CD4-positive, alpha-beta T cell treated with Interferon gamma for 1 hour (primary cell): ENCODE measurements at regions not wholly inside any gene's neighbourhood (a gene's known extent, or its start where the extent isn't known, plus 50 kb on each side); places are given as distances from the start of the nearest gene placed in this dataset.
"Not testable (repeated sequence)": the region's sequence is repeated elsewhere in the genome, so short reads cannot be mapped to it uniquely, and the experiment has no call there.

ENCODE experiments used
- DNase-seq: peaks from one replicate; pipeline ENCODE4 v3.0.0-alpha.2; 2020

DNA sequence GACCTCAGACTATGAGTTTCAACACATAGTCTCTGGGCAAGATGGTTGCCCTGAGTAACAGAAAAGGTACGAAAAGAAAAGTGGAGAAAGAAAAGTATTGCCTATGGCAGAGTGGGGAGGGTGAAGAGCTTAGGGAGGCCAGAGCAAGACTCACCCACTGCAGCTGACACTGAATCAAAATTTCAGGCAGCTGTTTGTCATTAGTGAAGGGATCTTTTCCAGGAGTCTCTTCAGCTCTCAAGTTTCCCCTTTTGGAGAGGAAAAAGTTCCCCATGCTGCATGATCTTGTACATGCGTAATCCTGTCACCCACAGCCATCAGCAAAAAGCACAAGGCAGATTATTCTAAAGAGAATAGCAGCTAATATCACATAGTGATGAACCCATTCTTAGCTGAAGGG, 616.9 kb upstream of the GBE1 start:
- DNase-seq = no peak

DNA sequence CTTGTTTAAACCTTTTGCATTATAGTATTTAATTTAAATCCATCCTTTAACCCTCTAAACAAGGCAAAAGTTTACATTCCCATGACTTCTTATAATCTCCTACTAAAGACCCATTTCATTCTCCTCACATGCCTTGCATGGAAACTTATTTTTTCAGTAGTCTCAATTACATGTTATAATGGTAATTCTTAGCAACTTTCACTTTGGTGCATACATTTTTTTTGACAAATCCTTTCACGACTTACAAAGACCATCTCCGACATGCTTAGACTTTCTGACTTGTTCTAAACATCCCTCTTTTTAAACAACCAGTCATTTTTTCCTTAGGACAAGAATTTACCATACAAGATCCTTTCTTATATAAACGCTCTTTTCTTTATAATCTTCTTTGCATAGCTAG, 615.4 kb upstream of the GBE1 start:
- no peak for DNase-seq

DNA sequence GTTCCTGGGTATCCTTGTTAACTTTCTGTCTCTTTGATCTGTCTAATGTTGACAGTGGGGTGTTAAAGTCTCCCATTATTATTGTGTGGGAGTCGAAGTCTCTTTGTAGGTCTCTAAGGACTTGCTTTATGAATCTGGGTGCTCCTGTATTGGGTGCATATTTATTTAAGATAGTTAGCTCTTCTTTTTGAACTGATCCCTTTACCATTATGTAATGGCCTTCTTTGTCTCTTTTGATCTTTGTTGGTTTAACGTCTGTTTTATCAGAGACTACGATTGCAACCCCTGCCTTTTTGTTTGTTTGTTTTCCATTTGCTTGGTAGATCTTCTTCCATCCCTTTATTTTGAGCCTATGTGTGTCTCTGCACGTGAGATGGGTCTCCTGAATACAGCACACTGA, 612.4 kb upstream of the GBE1 start:
- DNase-seq = not testable (repeated sequence)

DNA sequence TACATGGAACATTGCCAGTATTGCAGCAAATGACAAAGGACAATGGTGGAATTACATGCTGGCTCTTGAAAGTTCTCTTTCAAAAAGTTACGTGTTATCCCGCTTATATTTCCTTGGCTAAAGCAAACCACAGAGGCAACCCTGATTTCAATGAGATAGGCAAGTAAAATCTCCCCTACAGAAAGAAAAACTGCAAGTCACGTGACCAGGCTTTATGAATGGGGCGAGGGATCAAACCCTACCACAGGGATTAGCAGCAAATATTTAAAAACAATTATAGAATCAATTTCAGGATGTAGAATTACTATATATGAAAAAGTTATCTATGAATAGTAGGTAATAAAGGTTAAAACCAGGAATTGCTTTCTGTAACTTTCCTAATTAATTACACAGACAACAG, 603.4 kb upstream of the GBE1 start:
- DNase-seq = no peak

DNA sequence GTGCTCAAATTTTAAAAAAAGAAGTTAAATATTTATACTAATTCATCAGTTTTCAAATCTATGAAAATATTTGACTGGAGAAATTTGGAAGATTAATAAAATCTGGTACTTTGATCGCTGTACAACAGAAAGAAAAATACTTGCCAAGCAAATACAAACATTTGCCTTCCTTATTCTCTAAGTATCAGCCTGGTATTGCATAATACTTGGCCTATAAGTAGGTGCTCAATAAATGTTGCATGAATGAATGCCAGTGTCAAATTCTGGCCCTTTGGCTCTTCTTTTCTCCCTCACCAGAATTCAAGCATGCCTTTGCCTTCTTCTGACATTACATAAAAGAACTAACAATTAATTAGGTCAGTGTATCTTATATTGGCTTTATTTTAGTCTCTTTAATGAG, 601.7 kb upstream of the GBE1 start:
- DNase-seq = no peak

DNA sequence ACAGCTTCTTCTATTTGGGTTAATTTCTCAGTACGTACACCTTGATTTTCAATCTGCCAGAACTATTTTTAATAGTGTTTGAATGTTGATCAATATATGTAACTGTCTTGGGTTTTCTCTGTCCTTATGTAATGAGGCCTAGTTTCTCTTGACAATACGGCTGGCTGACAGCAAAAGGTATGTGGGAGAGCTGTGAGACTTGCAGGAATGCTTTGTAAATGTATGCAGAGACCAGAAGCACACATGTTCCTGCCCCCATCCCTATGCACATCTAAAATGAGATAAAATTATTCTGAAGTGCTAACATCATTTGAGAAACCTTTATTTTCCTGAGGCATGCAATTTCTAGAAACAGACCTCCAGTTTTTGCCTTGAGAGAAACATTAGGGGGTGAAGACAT, 593.8 kb upstream of the GBE1 start:
- DNase-seq = no peak

DNA sequence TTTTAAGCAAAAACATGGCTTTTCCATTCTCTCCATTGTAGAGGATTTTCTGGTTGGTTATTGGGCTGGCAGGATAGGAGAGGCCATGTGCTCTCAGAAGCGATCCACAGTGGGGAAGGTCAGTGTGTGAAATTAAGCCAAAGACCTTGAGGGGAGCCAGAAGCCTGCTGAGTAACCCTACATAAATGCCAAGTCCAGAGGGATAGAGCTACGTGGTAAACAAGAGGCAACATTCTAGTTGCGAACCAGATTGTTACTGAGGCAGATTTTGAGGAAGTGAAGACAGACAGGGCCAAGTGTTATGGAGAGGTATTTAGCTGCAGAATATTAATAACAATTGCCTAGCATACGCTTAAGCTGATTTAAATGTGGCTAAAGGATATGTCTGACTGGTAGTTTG, 592.8 kb upstream of the GBE1 start:
- no peak for DNase-seq

DNA sequence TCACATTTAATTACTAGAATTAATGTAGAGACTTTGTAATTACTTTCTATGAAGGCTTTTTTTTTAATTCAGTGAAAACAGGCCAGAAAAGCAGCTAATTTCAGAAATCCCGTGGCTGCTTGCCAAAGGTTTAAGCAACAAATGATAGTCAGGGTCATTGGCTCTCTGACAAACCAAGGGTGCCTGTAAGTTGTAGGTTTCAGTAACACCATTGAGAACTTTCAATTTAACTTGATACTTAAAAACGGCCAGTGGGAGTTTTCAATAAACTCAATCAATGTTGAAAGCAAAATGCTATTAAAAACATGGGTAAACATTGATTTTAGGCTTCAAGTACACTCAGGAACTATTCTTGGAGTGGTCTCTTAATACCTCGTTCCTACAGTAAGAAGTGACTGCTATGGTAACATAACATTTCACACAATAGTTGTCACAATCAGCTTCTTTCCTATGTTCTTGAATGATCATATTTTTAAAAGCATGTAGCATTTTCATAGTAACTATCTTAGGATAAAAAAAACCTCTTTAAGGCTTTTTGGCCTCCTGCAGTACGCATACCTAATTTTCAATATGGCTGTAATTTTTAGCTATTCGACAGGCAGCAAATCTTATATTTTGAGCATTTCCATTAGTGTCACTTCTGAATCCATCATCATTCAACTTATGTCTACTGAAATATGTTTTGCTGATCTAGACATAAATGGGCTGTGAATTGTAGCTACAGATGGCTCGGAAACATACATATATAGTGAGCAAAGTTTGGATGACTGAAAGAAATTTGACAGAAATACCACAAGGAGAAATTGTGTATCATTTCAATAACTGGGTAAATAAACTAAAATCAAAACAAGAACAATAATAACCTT, 592.1 kb upstream of the GBE1 start:
- DNase-seq = no peak

DNA sequence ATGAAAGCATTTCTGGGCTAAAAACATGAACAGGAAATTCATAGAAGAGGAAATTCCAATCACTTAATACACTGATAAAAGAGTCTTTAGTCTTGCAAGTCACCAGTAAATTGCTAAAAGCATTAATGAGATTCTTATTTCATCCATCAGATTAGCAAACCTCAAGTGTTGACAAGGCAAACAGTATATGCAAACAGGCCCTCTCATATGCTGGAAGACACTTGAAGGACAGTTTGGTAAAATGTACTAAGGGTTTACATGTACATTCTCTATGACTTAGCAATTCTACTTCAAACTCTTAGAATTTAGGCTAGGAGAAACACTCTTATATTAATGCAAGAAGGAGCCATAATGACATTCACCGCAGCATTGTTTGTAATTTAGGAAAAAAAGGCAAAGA, 586.1 kb upstream of the GBE1 start:
- no peak for DNase-seq

DNA sequence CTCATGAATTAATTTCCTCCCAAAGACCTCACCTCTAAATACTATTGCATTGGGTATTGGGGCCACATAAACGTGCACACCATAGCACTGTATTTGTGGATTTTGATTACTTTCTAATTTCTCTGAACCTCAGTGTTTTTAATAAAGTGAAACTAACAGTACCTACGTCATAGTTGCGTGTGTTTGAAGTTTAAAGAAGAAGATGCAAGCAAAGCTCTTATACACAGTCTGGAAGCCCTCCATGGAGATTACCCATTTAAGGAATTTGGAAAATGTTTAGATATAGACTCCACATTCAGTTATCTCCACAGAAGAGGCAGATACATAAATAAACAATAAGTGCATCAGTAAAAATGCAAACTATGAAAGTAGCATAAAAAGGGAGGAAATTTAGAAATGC, 581.1 kb upstream of the GBE1 start:
- no peak for DNase-seq

DNA sequence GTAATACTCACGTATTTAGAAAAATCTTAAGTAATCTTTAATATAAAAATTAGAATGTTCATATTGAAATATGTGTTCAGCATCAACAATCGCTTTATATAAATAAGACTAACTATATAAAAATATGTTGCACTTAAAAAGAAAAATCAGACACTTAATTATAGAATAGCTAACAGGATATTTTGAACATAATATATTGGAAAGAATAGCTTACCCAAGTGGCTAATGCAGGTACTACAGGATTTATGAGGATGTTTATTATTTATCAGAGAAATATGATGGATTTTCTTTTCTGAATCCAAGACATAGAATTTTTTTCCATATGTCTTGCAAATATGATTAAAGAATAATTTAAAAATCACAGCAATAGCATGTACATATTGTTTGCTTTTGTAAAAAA, 567.9 kb upstream of the GBE1 start:
- no peak for DNase-seq

DNA sequence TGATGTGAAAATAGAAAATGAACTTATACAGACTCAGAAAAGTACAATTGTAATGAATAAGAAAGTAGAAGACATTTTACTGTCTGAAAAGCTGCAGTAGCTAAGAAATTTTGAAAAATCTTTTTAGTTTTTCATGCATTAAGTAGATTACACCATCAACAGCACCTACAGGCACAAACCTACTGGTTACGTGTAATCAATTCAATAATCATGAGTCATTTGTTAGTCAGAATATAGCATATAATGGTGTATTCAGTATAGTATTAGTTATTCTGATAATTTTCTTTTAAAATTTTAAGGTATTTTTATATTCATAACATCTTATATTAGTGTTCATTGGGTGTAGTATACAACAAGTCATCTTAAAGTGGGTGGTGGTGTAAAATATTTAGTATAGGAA, 550.5 kb upstream of the GBE1 start:
- DNase-seq = no peak

DNA sequence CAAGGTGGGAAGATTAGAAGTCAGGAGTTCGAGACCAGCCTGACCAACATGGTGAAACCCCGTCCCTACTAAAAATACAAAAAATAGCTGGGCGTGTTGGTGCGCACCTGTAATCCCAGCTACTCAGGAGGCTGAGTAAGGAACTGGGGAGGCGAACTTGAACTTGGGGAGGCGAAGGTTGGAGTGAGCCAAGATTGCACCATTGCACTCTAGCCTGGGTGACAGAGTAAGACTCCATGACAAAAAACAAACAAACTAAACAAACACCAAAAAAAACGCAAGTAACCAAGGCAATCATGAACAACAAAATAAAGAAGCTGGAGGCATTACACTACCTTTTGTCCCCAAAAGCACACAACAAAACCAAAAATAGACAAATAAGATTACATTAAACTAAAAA, 547.3 kb upstream of the GBE1 start:
- no peak for DNase-seq

DNA sequence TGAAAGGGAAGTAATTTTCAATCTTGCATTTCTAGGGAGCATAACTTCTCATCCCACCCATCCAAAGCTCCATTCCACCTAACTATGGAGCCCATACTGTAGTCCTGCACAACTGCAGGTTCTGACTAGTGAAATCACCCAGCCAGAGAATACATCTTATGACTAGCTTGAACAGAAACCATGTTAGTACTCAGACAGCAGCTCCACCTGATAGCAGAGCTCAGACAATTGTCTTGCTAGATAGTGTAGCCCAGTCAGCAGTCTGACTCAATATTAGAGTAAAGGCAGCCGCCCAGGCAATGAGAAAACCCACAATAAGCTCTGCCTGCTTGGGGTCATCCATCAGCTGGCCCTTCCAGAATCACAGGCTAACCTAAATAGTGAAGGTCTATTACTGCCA, 544.7 kb upstream of the GBE1 start:
- DNase-seq = no peak

DNA sequence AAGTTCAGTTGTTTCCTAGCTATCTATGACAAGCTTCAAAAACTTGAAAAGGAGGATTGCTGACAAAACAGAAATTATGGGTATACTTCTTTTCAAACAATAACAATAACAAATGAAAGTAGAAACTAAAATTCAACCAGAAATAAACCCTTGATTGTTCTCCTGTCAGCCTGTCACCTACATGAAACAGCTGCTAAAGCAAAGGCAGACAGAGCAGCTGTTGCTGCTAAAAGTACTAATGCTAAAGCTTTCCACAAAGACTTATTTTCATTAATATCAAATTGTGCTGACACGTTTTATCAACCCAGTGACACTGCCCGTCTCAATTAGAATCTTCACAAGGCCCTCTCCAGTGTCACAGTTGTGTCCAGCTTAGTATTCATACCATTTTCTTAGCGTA, 533.2 kb upstream of the GBE1 start:
- no peak for DNase-seq

DNA sequence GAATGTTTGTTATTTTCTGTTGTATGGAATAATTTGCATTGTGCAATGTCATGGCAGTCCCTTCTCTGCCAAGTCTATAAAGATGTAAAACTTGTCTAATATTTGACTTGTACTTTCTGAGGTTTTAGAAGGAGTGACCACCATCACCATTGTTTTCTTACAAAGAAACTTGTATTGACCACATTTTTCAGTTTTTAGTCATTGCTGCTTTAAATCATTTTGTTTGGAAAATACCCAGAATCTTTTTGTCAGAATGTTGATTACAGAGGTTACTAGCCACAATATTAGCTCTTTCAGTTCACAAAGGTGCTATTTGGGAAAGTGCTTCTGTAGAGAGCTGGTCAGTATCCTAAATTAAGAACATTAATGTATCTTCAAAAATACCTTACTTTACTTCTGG, 532.4 kb upstream of the GBE1 start:
- DNase-seq = no peak

DNA sequence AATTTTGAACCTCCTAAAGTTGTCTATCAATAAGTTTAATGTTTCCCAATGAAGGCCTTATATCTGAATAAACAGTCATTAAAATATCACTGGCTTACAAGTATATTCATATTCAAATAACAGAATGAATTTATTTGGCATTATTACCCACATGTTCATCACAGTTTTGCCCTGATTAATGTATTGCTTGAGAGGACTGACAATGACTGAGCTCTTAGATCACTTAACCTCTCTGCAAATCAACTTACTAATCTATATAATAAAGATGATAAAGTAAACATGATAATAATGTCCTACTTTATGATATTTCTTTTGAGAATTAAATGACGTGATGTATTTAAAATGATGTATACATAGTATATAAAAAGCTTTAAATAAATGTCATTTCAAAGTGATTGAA, 532.0 kb upstream of the GBE1 start:
- DNase-seq = no peak

DNA sequence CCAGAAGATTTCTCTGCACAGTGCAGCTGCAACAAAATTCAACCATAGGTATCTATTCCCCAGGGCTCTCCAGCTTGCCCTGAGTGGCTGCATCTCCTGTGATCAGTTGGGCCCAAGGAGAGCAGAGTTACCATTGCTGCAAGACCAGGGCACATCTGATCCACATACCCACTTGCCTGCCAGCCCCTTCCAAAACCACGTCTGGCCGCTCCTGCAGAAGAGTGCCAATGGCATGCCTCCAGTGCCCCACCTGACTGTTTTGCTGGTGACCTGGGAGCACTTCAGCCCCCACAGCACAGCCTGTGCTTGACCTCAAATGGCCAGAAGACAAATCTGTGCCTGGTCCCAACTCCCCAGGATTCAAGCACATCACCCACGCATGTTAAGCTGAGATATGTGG, 526.1 kb upstream of the GBE1 start:
- no peak for DNase-seq

DNA sequence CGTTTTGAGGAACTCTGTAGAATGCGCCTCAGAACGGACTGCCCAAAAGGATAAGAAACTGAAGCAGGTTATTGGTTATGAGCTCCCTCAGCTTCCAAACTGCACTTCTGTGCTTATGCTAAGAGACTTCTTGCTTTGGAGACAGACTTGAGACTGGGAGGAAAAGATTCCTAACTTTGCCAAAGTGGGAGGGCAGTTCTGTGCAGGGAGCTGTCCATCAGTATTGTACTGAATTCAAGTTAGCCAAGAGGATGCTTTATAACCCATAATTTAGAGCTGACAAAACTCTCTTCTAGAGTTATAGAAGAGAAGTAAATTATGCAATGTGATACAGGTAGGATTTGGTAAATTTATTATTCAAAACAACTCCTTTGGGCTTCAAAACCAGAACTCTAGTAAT, 519.8 kb upstream of the GBE1 start:
- DNase-seq = no peak

DNA sequence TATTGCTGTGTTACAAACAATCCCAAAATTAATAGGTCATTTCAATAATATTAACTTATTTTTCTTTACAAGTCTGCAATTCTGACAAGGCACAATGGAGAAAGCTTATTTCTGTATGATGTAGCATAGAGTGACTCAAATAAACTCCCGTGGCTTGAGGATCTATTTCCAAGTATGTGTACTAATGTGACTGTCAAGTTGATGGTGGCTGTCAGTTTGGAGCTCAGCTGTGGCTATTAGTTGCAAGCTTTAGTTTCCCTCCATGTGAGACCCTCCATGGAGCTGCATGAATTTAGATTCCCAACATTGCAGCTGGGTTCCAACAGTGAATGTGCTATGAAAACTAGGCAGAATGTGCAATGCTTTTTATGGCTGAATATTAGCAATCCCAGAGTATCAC, 515.5 kb upstream of the GBE1 start:
- DNase-seq = no peak

DNA sequence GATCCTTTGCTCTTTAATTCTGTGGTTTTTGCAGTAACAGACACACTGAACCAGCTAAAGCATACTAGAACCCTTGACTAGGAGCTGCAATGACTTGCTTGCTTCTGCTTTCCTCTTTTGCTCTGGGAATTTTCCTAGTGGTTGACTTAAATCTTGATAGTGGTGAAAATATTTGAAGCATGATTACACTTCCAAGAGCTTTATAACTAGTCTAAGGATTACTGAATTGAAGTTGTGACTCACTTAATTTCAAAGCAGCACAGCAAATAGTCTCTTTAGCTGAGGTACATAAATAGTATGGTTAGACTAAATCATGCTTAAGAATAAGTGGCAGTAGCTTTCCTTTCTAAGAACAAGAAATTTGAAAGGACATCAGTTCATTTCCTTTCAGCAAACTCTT, 513.5 kb upstream of the GBE1 start:
- DNase-seq = no peak

DNA sequence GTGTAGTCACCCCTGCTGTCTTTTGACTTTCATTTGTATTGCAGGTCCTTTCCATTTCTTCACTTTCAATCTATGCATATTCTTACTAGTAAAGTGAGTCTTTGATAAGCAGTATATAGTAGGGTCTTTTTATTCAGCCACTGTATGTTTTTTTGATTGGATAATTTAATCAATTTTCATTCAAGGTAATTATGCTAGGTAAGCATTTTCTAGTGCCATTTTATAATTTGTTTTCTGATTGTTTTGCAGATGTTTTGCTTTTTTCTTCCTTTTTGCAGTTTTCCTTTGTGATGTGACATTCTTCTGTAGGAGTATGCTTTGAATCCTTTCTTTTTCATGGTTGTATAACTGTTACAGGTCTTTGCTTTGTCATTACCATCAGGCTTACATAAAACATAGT, 504.3 kb upstream of the GBE1 start:
- no peak for DNase-seq

DNA sequence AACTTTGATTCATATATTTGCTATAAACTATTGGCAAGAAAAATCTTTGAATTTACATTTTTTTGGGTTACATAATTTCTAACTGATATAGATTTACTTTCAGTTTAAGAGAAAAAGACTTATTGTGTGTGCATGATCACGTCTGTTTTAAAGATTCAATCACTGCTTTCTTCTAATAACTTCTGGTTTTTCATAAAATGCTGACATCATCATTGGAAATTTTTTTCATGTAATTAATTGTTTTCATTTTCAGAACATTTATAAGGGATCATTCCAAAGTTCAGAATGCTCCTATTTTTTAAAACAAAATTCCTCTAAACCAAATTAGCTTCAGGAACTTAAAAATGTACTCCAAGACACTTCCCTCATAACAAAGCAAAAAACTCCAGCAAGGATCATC, 500.7 kb upstream of the GBE1 start:
- DNase-seq = no peak

DNA sequence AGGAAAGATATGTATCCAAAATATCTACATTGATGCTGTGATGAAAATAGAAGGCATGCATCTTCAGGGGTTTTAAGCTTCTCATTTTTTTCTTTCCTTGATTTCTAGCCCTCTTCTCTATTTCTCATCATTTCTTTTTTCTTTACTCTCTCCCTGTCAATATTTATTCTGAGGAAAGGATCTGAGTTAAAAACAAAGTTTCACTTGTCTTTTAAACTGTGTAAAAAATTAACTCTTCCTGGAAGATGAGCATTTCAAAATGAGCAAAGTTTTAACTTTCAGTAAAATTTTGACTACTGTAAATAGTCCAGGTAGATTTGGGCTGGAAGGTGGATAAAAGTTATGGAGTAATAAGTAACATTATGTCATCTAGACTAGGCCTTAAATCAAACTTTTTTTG, 500.2 kb upstream of the GBE1 start:
- no peak for DNase-seq

DNA sequence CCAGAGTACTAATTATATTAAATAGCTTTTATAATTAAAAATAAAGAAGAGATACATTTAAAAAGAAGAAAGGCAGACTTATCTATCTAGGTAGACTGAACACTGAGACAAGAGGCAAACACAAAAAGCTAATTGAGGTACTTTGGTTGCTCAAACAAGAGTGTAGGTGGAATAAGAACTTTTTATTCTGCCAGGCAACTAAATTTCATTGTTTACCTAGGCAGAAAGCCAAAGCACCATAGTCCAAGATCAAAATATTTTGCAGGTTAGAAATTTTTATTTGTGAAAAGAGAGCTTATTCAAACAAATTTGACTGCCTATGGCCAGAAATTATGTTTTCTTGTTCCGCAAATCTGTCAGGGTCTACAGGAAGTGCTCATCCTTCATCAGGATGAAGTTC, 499.6 kb upstream of the GBE1 start:
- DNase-seq = no peak

DNA sequence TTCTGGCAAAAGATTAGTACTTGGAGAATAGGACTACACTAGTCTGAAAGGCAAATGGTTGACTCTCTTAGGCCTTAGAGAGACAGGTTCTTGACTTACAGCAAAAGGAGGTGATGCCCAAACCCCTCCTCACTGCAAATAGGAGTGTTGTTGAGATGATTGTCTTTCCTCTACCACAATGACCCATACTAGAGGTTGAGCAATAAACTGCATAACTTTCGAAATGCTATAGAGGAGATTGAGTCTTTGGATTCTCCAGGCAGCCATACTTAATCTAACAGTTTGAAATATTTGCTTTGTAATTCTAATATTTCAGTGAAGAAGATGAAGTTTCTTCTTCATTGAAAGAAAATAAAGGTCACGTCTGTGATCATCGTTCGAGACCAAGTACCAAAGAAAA, 498.5 kb upstream of the GBE1 start:
- no peak for DNase-seq
